ENCODE measurements at regions not wholly inside any gene's neighbourhood (a gene's known extent, or its start where the extent isn't known, plus 50 kb on each side); places are given as distances from the start of the nearest gene placed in this dataset.

GRCh38 chr5:30997681-30998080, 195.8 kb upstream of the CDH6 start:
- Histone ChIP-seq H3K4me1 (replicated peaks) (no peaks in the 10 kb centered on the region), H3K36me3 (no peaks in the 10 kb centered on the region)

DNA sequence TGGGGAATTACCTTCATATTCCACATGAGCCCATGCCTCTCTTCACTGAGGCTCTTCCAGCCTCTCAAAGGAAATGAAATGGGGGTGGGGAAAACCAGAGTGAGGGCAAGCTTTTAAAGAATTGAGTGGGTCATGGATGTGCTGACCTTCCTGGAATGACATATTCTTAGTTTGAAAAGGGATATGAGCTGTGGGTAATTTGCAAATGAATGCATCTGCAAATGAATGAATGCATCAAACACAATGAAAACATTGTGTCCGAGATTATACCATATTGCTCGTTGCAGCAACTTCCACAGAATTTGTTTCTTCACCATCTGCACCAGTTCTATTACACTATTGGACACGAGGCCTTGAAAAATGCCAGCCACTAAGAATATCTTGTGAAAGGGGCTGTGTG, 198.6 kb upstream of the CDH6 start:
- Histone ChIP-seq H3K4me3 (no peak overlapping the region), H3K27ac (no peak overlapping the region), H3K9me3 (replicated peaks) (no peaks in the 10 kb centered on the region), H3K36me3 (no peaks in the 10 kb centered on the region), H3K4me1 (replicated peaks) (no peaks in the 10 kb centered on the region), H3K27me3 (replicated peaks) (no peaks in the 10 kb centered on the region)
- DNase-seq (ENCODE audit: low read depth in 1 of 2, low spot score in 2 of 2) = no peak

More at GRCh38 chr5:30997681-30998080, 195.8 kb upstream of the CDH6 start:
- Histone ChIP-seq H3K27ac (no peak overlapping the region), H3K4me3 (no peak overlapping the region), H3K9me3 (replicated peaks) (no peaks in the 10 kb centered on the region), H3K27me3 (replicated peaks) (no peaks in the 10 kb centered on the region)
- DNase-seq (ENCODE audit: low read depth in 1 of 2, low spot score in 2 of 2) = no peak

DNA sequence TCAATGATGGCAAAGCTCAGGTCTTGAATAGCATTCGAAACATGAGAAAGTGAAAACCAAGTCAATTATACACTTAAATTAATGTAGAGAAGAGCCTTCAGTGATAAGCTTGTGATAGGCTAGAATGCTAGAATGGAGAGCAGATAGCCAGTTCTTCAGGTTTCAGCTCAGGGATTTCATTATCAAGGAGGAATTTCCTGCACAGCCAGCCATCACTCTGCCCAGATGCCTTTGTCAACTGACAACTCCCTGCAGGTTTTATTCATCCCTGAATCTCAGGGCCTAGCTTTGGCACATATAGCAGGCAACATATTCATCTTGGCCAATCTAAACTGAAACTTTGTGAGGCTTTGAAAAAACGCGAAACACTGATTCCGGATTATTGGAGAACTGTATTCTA, 199.3 kb upstream of the CDH6 start:
- Histone ChIP-seq H3K27ac (no peak overlapping the region), H3K4me1 (replicated peaks) (no peaks in the 10 kb centered on the region), H3K9me3 (replicated peaks) (no peaks in the 10 kb centered on the region), H3K27me3 (replicated peaks) (no peaks in the 10 kb centered on the region), H3K4me3 (no peak overlapping the region), H3K36me3 (no peaks in the 10 kb centered on the region)
- DNase-seq (ENCODE audit: low read depth in 1 of 2, low spot score in 2 of 2) = no peak

DNA sequence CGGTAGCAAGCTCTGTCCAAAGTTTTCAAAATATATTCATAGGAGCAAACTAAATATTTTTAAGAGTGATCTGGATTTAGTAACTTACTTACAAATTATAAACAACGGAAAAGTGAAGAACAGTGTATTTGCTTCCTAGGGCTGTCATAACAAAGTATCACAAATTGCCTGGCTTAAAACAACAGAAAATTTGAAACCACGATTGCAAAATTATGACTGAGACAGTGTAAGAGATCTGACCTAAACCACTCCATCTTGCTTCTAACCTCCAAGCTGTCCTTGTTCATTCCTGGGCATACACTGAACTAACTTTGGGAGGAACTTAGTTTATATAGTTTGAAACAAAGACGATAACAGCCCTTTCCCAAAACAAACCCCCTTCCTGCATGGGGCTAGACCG, 202.0 kb upstream of the CDH6 start:
- no peak for DNase-seq (ENCODE audit: low read depth in 1 of 2, low spot score in 2 of 2)
- no peak overlapping the region for H3K4me3 ChIP-seq

DNA sequence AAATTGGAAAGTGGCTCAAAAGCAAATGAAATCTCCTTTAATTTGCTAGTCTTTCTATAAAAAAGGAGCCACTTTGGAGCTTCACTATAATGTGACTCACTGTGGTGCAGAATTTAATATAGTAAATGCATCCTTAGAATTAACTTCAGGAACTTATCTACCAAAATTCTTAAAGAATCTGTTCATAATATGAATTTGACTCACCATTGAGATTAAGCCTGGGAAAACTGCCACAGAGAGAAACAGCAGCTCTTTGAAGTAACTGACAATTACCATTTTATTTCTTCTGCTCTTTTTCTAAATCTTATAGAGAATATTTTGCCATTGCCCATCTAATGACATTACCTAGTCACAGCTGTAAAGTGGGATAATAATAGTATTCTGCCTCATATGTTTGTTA, 211.9 kb upstream of the CDH6 start:
- no peaks in the 10 kb centered on the region for H3K4me1 ChIP-seq (replicated peaks)
- no peaks in the 10 kb centered on the region for H3K27me3 ChIP-seq (replicated peaks)
- no peak for DNase-seq (ENCODE audit: low read depth in 1 of 2, low spot score in 2 of 2)
- no peak overlapping the region for H3K27ac ChIP-seq
- H3K36me3 ChIP-seq = no peaks in the 10 kb centered on the region
- H3K9me3 ChIP-seq (replicated peaks) = no peaks in the 10 kb centered on the region
- no peak overlapping the region for H3K4me3 ChIP-seq

More for the DNA sequence above, 202.0 kb upstream of the CDH6 start:
- no peak overlapping the region for H3K27ac ChIP-seq
- no peaks in the 10 kb centered on the region for H3K9me3 ChIP-seq (replicated peaks)
- no peaks in the 10 kb centered on the region for H3K36me3 ChIP-seq
- no peaks in the 10 kb centered on the region for H3K27me3 ChIP-seq (replicated peaks)
- H3K4me1 ChIP-seq (replicated peaks) = no peaks in the 10 kb centered on the region

DNA sequence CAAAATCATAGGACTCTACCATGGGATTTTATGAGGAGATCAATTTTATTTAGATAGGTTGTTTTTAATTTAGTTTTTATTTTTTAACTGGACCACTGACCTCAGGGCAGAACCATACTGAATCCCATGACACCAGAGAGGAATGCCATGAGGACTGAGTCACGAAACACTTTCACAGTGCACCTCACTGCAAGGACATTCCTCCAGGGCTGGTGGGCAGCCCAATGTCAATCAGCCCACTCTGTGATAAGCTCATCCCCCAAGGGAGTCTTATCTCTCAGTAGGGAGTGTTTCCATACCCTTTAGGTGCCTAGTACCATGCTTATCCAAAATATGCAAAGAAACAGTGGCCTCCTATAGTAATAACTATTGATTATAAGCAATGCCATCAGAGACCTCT, 224.5 kb upstream of the CDH6 start:
- no peak for DNase-seq (ENCODE audit: low read depth in 1 of 2, low spot score in 2 of 2)
- no peaks in the 10 kb centered on the region for H3K4me1 ChIP-seq (replicated peaks)
- H3K9me3 ChIP-seq (replicated peaks) = no peaks in the 10 kb centered on the region

DNA sequence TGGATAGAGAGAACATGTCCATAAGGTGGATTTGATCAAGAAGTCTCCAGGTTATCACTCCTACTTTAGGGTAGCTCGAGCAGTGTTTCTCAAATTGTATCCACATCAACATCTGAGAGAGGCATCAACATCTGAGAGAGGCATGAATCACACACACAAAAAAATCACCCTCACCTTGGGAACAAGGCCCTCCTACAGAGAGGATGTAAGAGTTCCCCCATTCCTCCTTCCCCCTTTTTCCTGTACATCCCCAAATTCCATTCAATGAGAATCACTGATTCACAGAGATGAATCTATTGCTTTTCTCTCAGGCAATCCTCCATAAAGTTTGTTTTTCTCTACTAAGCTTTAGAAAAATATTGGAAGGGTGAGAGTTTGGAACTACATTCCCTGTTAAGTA, 233.4 kb upstream of the CDH6 start:
- Histone ChIP-seq H3K27me3 (replicated peaks) (no peaks in the 10 kb centered on the region), H3K9me3 (replicated peaks) (no peaks in the 10 kb centered on the region), H3K36me3 (no peaks in the 10 kb centered on the region), H3K27ac (no peak overlapping the region), H3K4me3 (no peak overlapping the region), H3K4me1 (replicated peaks) (no peaks in the 10 kb centered on the region)
- no peak for DNase-seq (ENCODE audit: low read depth in 1 of 2, low spot score in 2 of 2)

More for the DNA sequence above, 224.5 kb upstream of the CDH6 start:
- H3K4me3 ChIP-seq = no peak overlapping the region
- H3K27ac ChIP-seq = no peak overlapping the region
- H3K27me3 ChIP-seq (replicated peaks) = no peaks in the 10 kb centered on the region
- H3K36me3 ChIP-seq = no peaks in the 10 kb centered on the region

DNA sequence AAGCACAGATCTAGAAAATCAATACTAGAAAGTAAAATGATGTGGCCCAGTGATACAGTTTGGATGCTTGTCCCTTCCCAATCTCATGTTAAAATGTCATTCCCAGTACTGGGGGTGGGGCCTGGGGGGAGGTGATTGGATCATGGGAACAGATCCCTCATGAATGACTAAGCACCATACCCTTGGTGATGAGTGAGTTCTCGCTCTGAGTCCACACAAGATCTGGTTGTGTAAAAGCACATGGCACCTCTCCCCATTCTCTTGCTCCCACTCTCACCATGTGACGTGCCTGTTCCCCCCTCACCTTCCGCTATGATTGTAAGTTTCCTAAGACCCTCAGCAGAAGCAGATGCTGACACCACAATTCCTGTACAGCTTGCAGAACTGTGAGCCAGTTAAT, 234.2 kb upstream of the CDH6 start:
- Histone ChIP-seq H3K27me3 (replicated peaks) (no peaks in the 10 kb centered on the region), H3K27ac (no peak overlapping the region), H3K9me3 (replicated peaks) (no peaks in the 10 kb centered on the region), H3K36me3 (no peaks in the 10 kb centered on the region), H3K4me3 (no peak overlapping the region), H3K4me1 (replicated peaks) (no peaks in the 10 kb centered on the region)
- no peak for DNase-seq (ENCODE audit: low read depth in 1 of 2, low spot score in 2 of 2)

DNA sequence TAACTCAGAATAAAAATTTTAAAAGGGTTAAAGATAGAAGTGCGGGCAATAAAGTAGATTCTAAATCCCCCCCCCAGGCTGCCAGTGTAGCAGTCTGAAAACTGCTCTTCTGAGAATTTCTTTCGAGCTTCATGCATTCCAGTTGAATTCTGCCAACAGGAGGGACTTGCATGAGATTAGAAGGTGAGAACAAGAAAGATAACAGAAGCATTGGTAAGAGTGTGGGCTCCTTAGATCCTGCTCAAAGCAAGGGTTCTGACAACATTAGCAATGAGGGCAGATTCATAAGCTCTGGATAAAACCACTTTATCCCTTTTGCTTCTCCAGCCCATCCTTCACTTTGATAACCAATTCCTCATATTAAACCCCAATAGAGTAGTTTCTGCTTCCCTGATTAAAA, 235.9 kb upstream of the CDH6 start:
- Histone ChIP-seq H3K27ac (no peak overlapping the region), H3K4me3 (no peak overlapping the region), H3K27me3 (replicated peaks) (no peaks in the 10 kb centered on the region), H3K4me1 (replicated peaks) (no peaks in the 10 kb centered on the region), H3K36me3 (no peaks in the 10 kb centered on the region), H3K9me3 (replicated peaks) (no peaks in the 10 kb centered on the region)
- no peak for DNase-seq (ENCODE audit: low read depth in 1 of 2, low spot score in 2 of 2)

- Histone ChIP-seq H3K9me3 (replicated peaks) (no peaks in the 10 kb centered on the region), H3K4me3 (no peak overlapping the region), H3K4me1 (replicated peaks) (no peaks in the 10 kb centered on the region), H3K27me3 (replicated peaks) (no peaks in the 10 kb centered on the region), H3K36me3 (no peaks in the 10 kb centered on the region), H3K27ac (no peak overlapping the region)
- DNase-seq (ENCODE audit: low read depth in 1 of 2, low spot score in 2 of 2) = no peak
These were observed 237.2 kb upstream of the CDH6 start for GRCh38 chr5:30956251-30956650.

DNA sequence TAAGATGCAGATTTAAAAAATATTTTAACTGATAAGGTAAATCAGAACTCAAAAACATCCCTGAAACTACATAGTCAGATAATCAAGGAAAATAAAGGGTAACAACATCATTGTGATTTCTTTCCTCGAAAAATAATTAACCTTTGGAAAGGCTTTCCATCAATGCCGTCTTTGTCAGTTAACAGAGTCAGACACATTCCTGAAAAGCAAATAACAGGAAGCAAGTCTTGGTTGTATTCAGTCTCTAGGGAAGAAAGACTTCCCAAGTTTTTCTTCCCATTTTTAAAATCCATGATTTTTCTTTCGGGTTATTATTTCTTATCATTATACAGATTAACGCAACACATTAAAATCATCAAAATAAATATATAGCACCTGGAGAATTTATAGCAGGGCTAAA, 256.4 kb upstream of the CDH6 start:
- Histone ChIP-seq H3K27me3 (replicated peaks) (no peaks in the 10 kb centered on the region), H3K4me3 (no peak overlapping the region), H3K4me1 (replicated peaks) (no peaks in the 10 kb centered on the region), H3K9me3 (replicated peaks) (no peaks in the 10 kb centered on the region), H3K27ac (no peak overlapping the region), H3K36me3 (no peaks in the 10 kb centered on the region)
- DNase-seq (ENCODE audit: low read depth in 1 of 2, low spot score in 2 of 2) = no peak

DNA sequence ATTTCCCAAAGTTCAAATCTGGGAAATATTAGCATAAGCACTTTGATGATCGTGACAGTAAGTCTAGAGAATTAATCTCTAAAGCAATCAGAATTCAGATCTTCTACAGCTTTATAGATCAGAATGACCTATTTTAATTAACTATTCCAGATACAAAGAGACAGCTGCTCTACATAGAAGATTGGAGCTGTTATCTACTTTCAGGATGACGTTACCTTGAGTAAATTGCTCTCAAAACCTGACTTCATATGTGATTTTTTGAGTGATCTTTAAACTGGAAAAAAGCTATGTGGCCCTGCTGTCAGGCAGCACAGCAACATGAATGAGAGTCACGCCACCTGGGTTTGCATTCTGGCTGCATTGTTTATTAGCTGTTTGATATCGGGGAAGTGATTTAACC, 259.9 kb upstream of the CDH6 start:
- no peak overlapping the region for H3K27ac ChIP-seq
- H3K9me3 ChIP-seq (replicated peaks) = no peaks in the 10 kb centered on the region
- no peak overlapping the region for H3K4me3 ChIP-seq
- no peaks in the 10 kb centered on the region for H3K27me3 ChIP-seq (replicated peaks)
- no peaks in the 10 kb centered on the region for H3K4me1 ChIP-seq (replicated peaks)
- DNase-seq (ENCODE audit: low read depth in 1 of 2, low spot score in 2 of 2) = no peak
- no peaks in the 10 kb centered on the region for H3K36me3 ChIP-seq

DNA sequence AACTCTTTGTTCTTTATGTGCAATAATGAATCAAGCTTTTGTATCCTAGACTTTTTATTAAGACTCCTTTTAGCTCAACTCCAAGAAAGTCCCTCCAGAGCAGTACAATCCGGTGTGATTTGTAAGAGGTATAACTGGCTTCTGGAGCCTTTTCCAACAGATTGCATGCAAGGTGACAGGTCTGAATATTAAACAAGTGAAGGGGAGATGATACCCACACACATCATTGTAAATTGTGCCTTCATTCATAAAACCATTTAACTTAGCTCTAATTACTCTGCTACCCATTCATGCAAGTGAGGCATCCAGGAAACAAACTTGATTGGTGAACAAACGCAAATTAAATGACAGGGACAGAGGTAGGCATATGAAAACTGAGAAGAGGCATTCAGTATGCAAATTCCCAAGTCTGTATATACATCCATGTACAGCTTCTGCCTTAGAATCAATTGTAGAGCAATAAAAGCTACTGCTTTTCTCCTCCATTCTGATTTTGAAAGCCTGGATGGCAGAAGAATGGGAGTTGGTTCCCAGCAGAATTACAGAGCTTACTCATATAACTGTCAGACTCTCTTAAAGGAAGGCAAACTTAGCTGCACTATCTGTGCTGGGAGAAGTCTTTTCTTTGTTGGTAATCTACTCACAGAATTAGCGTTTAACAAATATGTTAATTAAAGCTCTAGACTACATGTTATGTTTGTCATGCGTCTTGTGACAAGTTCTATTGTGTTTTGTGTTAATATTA, 261.0 kb upstream of the CDH6 start:
- H3K27ac ChIP-seq = no peak overlapping the region
- DNase-seq (ENCODE audit: low read depth in 1 of 2, low spot score in 2 of 2) = no peak
- H3K9me3 ChIP-seq (replicated peaks) = no peaks in the 10 kb centered on the region

GRCh38 chr5:30930736-30931135, 262.8 kb upstream of the CDH6 start:
- H3K4me1 ChIP-seq (replicated peaks) = no peaks in the 10 kb centered on the region
- H3K27ac ChIP-seq = no peak overlapping the region
- no peak overlapping the region for H3K4me3 ChIP-seq
- no peaks in the 10 kb centered on the region for H3K9me3 ChIP-seq (replicated peaks)
- H3K36me3 ChIP-seq = no peaks in the 10 kb centered on the region
- H3K27me3 ChIP-seq (replicated peaks) = no peaks in the 10 kb centered on the region
- DNase-seq (ENCODE audit: low read depth in 1 of 2, low spot score in 2 of 2) = no peak

More for the DNA sequence above, 261.0 kb upstream of the CDH6 start:
- Histone ChIP-seq H3K36me3 (no peaks in the 10 kb centered on the region), H3K4me1 (replicated peaks) (no peaks in the 10 kb centered on the region), H3K27me3 (replicated peaks) (no peaks in the 10 kb centered on the region), H3K4me3 (no peak overlapping the region)

DNA sequence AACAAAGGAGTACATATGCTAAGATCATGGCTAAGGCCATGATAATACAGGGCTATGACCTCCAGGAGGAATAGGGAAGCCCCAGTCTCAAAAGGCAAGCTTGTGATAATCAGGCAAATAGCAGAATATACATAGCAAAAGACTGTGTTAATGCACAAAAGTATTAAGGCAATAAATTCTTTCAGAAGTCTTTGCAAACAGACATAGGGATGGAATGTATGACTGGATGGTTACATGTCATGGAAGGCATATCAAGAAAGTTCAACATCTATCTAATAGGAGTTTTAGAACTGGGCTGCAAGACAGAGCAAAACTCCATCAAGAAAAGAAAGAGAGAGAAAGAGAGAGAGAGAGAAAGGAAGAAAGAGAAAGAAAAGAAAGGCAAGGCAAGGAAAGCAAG, 264.5 kb upstream of the CDH6 start:
- no peaks in the 10 kb centered on the region for H3K4me1 ChIP-seq (replicated peaks)
- H3K4me3 ChIP-seq = no peak overlapping the region
- no peaks in the 10 kb centered on the region for H3K36me3 ChIP-seq
- H3K27ac ChIP-seq = no peak overlapping the region
- DNase-seq (ENCODE audit: low read depth in 1 of 2, low spot score in 2 of 2) = no peak
- H3K27me3 ChIP-seq (replicated peaks) = no peaks in the 10 kb centered on the region
- no peaks in the 10 kb centered on the region for H3K9me3 ChIP-seq (replicated peaks)

Data from SJSA1 (cell line).